AG20443 (cell line): ENCODE measurements at regions not wholly inside any gene's neighbourhood (a gene's known extent, or its start where the extent isn't known, plus 50 kb on each side); places are given as distances from the start of the nearest gene placed in this dataset.

Experiments used
- DNase-seq: peaks from one replicate; pipeline ENCODE4 v3.0.0; 2012; ENCODE audit warnings: low spot score, mixed read lengths

GRCh38 chr5:168165221-168165914 is 126.1 kb upstream of the WWC1 start:
- no peak for DNase-seq

- DNase-seq = no peak
Observed at GRCh38 chr5:168165977-168166376, 125.5 kb upstream of the WWC1 start.

- DNase-seq = no peak
Observed at GRCh38 chr5:168167338-168167737, 124.1 kb upstream of the WWC1 start.

GRCh38 chr5:168168978-168169698 is 122.3 kb upstream of the WWC1 start:
- DNase-seq = no peak

DNA sequence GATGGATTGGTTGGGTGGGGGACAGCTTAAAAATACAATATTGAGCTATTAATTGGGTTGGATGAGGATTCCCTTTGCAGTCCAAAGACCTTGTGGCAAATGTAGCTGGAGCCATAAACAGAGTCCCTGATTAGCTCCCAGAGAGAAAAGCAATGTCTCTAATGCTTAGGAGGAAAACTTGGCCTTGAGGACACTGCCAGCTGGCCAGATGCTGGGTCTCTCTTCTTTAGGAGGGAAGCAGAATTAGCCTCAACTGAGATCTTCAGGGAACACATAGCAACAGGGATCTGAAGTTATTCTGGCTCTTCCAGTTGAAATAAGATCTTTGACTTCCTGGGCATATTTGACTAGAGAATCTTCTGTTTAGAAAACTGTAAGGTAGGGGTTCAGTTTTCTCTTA is 121.7 kb upstream of the WWC1 start:
- DNase-seq = no peak

- no peak for DNase-seq
Observed at GRCh38 chr5:168171901-168172759, 119.3 kb upstream of the WWC1 start.

- no peak for DNase-seq
Observed at GRCh38 chr5:168172760-168173223, 118.7 kb upstream of the WWC1 start.

DNA sequence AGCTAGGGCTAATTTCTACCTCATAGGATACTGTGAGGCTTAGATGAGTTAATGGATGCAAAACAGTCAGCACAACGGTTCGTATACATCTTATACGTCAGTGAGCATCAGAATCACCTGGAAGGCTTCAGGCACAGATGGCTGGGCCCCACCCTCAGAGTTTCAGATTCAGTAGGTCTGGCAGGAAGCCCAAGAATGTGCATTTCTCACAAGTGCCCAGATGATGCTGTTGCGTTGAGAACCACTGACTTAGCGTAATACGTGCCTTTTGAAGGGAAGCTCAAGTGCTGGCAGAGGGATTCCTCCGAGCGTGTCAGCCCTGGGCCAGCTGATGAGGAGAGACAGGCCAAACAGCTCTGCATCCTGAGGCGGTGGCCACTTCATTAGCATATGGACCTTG is 117.1 kb upstream of the WWC1 start:
- no peak for DNase-seq

DNA sequence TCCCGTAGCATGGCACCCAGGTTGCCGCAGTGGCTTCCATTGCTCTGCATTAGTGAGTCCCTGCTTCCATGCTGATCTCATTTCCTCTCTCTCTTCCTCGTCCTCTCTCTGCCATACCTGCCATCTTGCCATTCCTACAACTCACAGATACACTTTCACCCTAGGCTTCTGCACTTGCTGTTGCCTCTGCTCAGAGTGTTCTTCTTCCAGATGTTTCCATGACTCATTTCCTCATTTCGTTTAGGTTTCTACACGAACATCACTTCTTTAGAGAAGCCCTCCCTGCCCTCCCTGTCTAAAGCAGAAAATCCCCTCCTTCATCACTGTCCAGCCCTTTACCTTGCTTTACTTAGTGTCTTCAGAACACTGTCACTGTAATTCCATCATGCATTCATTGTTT is 115.2 kb upstream of the WWC1 start:
- no peak for DNase-seq

- DNase-seq = no peak
Observed at GRCh38 chr5:168176941-168177340, 114.5 kb upstream of the WWC1 start.

GRCh38 chr5:168177831-168178450 is 113.5 kb upstream of the WWC1 start:
- DNase-seq = no peak

- DNase-seq = no peak
Observed at GRCh38 chr5:168179192-168179593, 112.3 kb upstream of the WWC1 start.

DNA sequence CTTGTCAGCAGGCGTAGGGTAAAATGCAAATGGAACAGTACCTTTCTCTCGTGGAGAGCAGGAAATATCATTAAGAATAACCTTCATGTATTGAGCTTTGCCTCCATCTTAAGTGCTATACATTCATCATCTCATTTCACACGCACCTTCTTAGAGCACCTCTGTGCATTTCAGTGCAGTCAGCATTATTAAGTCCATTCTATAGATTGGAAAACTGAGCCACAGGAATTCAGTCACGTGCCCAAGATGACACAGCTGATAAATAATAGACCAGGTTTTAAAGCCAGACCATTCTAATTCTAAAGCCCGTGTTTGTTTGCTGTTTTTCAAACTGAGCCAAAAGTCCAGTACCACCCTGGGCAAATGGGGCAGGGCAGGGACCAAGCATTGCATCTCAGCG is 109.2 kb upstream of the WWC1 start:
- no peak for DNase-seq

GRCh38 chr5:168184103-168184502 is 107.3 kb upstream of the WWC1 start:
- no peak for DNase-seq

DNA sequence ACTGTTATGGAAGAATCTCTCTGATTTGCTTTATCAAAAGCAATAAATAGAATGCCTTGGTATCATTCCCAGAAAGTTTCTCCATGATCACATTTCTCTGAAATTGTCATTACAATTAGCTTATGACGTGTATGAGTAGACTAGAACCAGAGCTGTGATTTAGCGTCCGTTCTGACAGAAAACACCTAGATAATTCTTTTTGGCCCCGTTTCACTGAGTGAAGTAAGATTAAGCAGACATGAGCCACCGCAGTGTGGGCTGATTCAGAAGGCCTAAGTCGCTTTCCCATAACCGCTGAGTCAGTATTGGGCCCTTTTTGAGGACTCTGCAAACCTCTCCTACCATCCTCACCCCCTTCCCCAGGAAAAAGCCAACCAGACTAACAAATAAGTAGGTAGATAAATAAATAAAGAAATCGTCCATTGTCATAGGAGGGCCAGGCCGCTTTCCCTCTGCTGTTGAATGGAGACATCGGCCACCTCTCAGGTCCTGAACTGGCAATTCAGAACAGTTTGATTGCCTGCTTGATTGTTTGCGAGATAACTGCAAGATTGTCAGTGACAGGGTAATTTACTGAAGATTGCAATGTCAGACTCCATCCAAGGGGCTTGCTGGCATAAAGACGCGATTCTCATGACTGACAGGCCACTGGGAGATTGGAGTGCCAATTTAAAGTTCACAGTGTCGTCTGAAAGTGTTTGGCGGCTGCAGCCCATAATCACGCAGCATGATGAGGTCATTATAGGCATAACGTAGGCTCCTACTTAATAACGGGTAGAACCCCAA is 105.0 kb upstream of the WWC1 start:
- no peak for DNase-seq

DNA sequence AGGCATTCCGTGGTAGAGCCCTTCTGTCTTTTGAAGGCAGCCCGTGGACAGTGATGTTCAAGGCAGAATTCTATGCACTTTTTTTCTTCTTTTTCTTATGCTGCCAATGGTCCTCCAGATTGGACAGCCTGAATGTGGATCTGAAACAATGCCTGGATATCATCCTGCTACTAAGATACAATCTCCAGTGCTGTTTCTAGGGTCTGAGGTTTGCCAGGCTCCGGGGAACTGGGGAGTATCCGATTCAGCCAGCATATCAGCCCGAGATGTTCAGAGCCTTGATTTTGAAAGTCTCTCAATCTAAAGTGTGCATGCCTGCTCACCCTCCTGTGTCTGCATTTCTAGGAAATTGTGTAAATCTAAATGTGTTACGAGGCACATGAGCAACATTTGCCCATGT is 103.8 kb upstream of the WWC1 start:
- no peak for DNase-seq

DNA sequence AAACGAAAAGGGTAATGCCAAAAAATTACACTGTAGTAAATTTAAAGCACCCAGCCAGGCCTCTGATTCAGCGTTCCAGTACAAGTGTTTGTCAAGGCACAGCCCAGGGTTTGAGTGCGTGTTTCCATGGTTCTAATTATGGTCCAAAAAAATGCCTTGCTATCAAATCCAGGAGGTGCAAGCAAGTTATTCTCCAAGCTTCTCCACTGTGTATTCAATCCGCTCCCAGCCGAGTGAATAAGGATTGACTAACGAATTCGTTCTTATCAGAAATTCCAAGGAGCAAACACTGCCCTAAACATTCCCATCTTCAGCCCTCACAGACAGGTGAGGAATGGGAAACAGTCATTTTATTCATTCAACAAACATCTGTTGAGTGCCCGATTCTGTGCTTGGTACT is 103.3 kb upstream of the WWC1 start:
- no peak for DNase-seq

- no peak for DNase-seq
Observed at GRCh38 chr5:168192120-168192519, 99.3 kb upstream of the WWC1 start.

GRCh38 chr5:168193493-168194250 is 97.8 kb upstream of the WWC1 start:
- no peak for DNase-seq

DNA sequence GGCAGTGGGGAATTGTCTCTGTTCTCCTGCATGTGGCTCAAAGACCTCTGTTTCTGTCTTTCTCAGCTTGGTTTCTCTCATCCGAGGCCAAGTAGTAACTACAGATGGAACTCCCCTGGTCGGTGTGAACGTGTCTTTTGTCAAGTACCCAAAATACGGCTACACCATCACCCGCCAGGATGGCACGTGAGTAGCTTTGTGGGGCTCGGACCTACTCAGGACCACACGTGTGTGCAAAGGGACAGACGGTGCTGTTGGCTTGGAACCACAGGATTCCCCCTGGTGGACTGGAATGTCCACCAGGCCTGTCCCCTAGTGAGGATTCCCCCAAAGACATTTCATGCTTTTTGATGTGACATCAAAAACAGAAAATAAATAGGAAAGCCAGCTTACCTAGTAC is 96.3 kb upstream of the WWC1 start:
- DNase-seq = no peak

GRCh38 chr5:168198359-168198758 is 93.1 kb upstream of the WWC1 start:
- DNase-seq = no peak
